Chondrocyte (in vitro differentiated cells): ENCODE measurements at regions not wholly inside any gene's neighbourhood (a gene's known extent, or its start where the extent isn't known, plus 50 kb on each side); places are given as distances from the start of the nearest gene placed in this dataset.
"Not testable (repeated sequence)": the region's sequence is repeated elsewhere in the genome, so short reads cannot be mapped to it uniquely, and the experiment has no call there.

ENCODE experiments used
- DNase-seq: peaks from one replicate; pipeline ENCODE4 v3.0.0; 2021; ENCODE audit warnings: mixed read lengths, low spot score
- H3K27ac Mint-ChIP-seq: one replicate; pipeline ENCODE4 v1.8.0; 2021; ENCODE audit warnings: mild to moderate bottlenecking, moderate library complexity, mixed read lengths; ENCODE audit not compliant: unreplicated experiment
- H3K27me3 Mint-ChIP-seq: 2 replicates; pipeline ENCODE4 v1.8.0; 2021; ENCODE audit warnings: low read depth, mixed read lengths
- H3K36me3 Mint-ChIP-seq: 2 replicates; pipeline ENCODE4 v1.8.0; 2021; ENCODE audit warnings: low read depth, mixed read lengths
- H3K4me1 Mint-ChIP-seq: 2 replicates; pipeline ENCODE4 v1.8.0; 2021; ENCODE audit warnings: low read depth, mild to moderate bottlenecking, mixed read lengths
- H3K4me3 Mint-ChIP-seq: one replicate; pipeline ENCODE4 v1.8.0; 2021; ENCODE audit warnings: mild to moderate bottlenecking, moderate library complexity, mixed read lengths; ENCODE audit not compliant: unreplicated experiment
- H3K9me3 Mint-ChIP-seq: 2 replicates; pipeline ENCODE4 v1.8.0; 2021; ENCODE audit warnings: low read depth, mixed read lengths
- CTCF ChIP-seq: fragments of 200-600 bp; sonication (generic); IDR thresholded peaks from 2 replicates; pipeline ENCODE4 v1.5.0; 2021; ENCODE audit warnings: antibody characterized with exemption, mild to moderate bottlenecking, moderate library complexity

GRCh38 chr9:13807118-13807517, 506.8 kb downstream of the NFIB start:
- TF ChIP-seq CTCF: no peak
- Mint-ChIP-seq H3K4me3 (no peak overlapping the region), H3K27me3 (no peaks in the 10 kb centered on the region), H3K36me3 (no peaks in the 10 kb centered on the region), H3K4me1 (peaks cover 7% of the 10 kb centered on the region), H3K9me3 (no peaks in the 10 kb centered on the region), H3K27ac (no peak overlapping the region)
- no peak for DNase-seq

- Mint-ChIP-seq H3K27me3 (no peaks in the 10 kb centered on the region), H3K36me3 (no peaks in the 10 kb centered on the region), H3K4me1 (peaks cover 7% of the 10 kb centered on the region), H3K27ac (no peak overlapping the region), H3K4me3 (no peak overlapping the region), H3K9me3 (no peaks in the 10 kb centered on the region)
- no peak for DNase-seq
- TF ChIP-seq CTCF: no peak
Measured at GRCh38 chr9:13806714-13807113, 507.2 kb downstream of the NFIB start.

- Mint-ChIP-seq H3K4me1 (peaks cover 3% of the 10 kb centered on the region), H3K27me3 (no peaks in the 10 kb centered on the region), H3K27ac (no peak overlapping the region), H3K36me3 (no peaks in the 10 kb centered on the region), H3K4me3 (no peak overlapping the region), H3K9me3 (no peaks in the 10 kb centered on the region)
- TF ChIP-seq CTCF: no peak
- DNase-seq: no peak
Measured at GRCh38 chr9:13805546-13805945, 508.4 kb downstream of the NFIB start.

- no peak overlapping the region for H3K27ac Mint-ChIP-seq
- no peaks in the 10 kb centered on the region for H3K4me1 Mint-ChIP-seq
Measured at GRCh38 chr9:13804532-13804931, 509.4 kb downstream of the NFIB start.

GRCh38 chr9:13800776-13801175, 513.2 kb downstream of the NFIB start:
- Mint-ChIP-seq H3K4me3 (no peak overlapping the region), H3K27me3 (no peaks in the 10 kb centered on the region), H3K27ac (no peak overlapping the region), H3K36me3 (peaks cover 8% of the 10 kb centered on the region), H3K4me1 (no peaks in the 10 kb centered on the region), H3K9me3 (peaks cover 16% of the 10 kb centered on the region)
- no peak for TF ChIP-seq CTCF
- no peak for DNase-seq

More at GRCh38 chr9:13804532-13804931, 509.4 kb downstream of the NFIB start:
- H3K36me3 Mint-ChIP-seq: no peaks in the 10 kb centered on the region
- no peaks in the 10 kb centered on the region for H3K9me3 Mint-ChIP-seq
- no peaks in the 10 kb centered on the region for H3K27me3 Mint-ChIP-seq
- H3K4me3 Mint-ChIP-seq: no peak overlapping the region
- no peak for DNase-seq
- TF ChIP-seq CTCF: no peak

GRCh38 chr9:13797701-13798100, 516.2 kb downstream of the NFIB start:
- H3K27me3 Mint-ChIP-seq, H3K4me1 Mint-ChIP-seq, H3K4me3 Mint-ChIP-seq, DNase-seq, H3K27ac Mint-ChIP-seq: not testable (repeated sequence)
- Mint-ChIP-seq H3K36me3 (peaks cover 22% of the 10 kb centered on the region), H3K9me3 (peaks cover 41% of the 10 kb centered on the region)
